OCI-LY1 (cell line): ENCODE measurements at regions not wholly inside any gene's neighbourhood (a gene's known extent, or its start where the extent isn't known, plus 50 kb on each side); places are given as distances from the start of the nearest gene placed in this dataset.

Experiments
- H2AFZ ChIP-seq: fragments of 200-600 bp; sonication (generic), shearing (Covaris generic); 2 replicates; pipeline ENCODE4 v1.6.0; 2014; ENCODE audit warnings: antibody characterized with exemption, mild to moderate bottlenecking, low read length
- H3F3A ChIP-seq: fragments of 200-600 bp; sonication (generic), shearing (Covaris generic); 2 replicates; pipeline ENCODE4 v1.6.0; 2014; ENCODE audit warnings: mild to moderate bottlenecking, antibody characterized with exemption, low read length, moderate library complexity; ENCODE audit not compliant: insufficient read depth
- H3K27ac ChIP-seq: fragments of 200-600 bp; sonication (generic); 2 replicates; pipeline ENCODE4 v1.5.1; 2014; ENCODE audit warnings: low read length, mixed run types, mild to moderate bottlenecking, low read depth; ENCODE audit not compliant: poor library complexity, severe bottlenecking
- H3K27me3 ChIP-seq: fragments of 200-600 bp; sonication (generic); 2 replicates; pipeline ENCODE4 v1.6.0; 2014; ENCODE audit warnings: antibody characterized with exemption, mild to moderate bottlenecking, low read length, moderate library complexity; ENCODE audit not compliant: insufficient read depth
- H3K36me3 ChIP-seq: fragments of 200-600 bp; sonication (generic); 2 replicates; pipeline ENCODE4 v1.6.1; 2014; ENCODE audit warnings: mild to moderate bottlenecking, antibody characterized with exemption, low read length, moderate library complexity, mixed read lengths; ENCODE audit not compliant: insufficient read depth
- H3K4me1 ChIP-seq: fragments of 200-600 bp; sonication (generic); 2 replicates; pipeline ENCODE4 v1.5.1; 2014; ENCODE audit warnings: mild to moderate bottlenecking, low read length, moderate library complexity; ENCODE audit not compliant: insufficient read depth, severe bottlenecking
- H3K4me2 ChIP-seq: fragments of 200-600 bp; sonication (generic), shearing (Covaris generic); 2 replicates; pipeline ENCODE4 v1.6.1; 2014; ENCODE audit warnings: low read length
- H3K4me3 ChIP-seq: fragments of 200-600 bp; sonication (generic); 2 replicates; pipeline ENCODE4 v1.5.1; 2014; ENCODE audit warnings: low read length, low read depth, mild to moderate bottlenecking, mixed read lengths; ENCODE audit not compliant: poor library complexity, severe bottlenecking
- H3K79me2 ChIP-seq: fragments of 200-600 bp; shearing (Covaris generic); 2 replicates; pipeline ENCODE4 v1.6.1; 2016; ENCODE audit warnings: mixed run types, low read length, mixed read lengths; ENCODE audit not compliant: insufficient read depth
- H3K9ac ChIP-seq: fragments of 200-600 bp; sonication (generic), shearing (Covaris generic); 2 replicates; pipeline ENCODE4 v1.6.1; 2014; ENCODE audit warnings: mild to moderate bottlenecking, low read length, mixed read lengths
- H3K9me2 ChIP-seq: fragments of 200-600 bp; sonication (generic), shearing (Covaris generic); 2 replicates; pipeline ENCODE4 v1.6.1; 2014; ENCODE audit warnings: low read depth, mild to moderate bottlenecking, low read length, mixed read lengths
- H3K9me3 ChIP-seq: fragments of 200-600 bp; shearing (Covaris generic); 2 replicates; pipeline ENCODE4 v1.6.1; 2014; ENCODE audit warnings: low read length, mixed read lengths
- H4K20me1 ChIP-seq: fragments of 200-600 bp; sonication (generic), shearing (Covaris generic); 2 replicates; pipeline ENCODE4 v1.6.0; 2016; ENCODE audit warnings: mild to moderate bottlenecking, low read length; ENCODE audit not compliant: insufficient read depth
- EZH2 ChIP-seq: fragments of 200-600 bp; sonication (generic), shearing (Covaris generic); IDR thresholded peaks from 2 replicates; pipeline ENCODE4 v1.8.0; 2017; ENCODE audit warnings: borderline replicate concordance, mixed run types, mild to moderate bottlenecking, antibody characterized with exemption, low read length, moderate library complexity, mixed read lengths
- TF ChIP-seq, protein P1 (sequence below): fragments of 200-600 bp; sonication (generic), shearing (Covaris generic); IDR thresholded peaks from 2 replicates; pipeline ENCODE4 v1.5.1; 2017; ENCODE audit warnings: mild to moderate bottlenecking, antibody characterized with exemption, low read length, moderate library complexity, mixed read lengths

DNA sequence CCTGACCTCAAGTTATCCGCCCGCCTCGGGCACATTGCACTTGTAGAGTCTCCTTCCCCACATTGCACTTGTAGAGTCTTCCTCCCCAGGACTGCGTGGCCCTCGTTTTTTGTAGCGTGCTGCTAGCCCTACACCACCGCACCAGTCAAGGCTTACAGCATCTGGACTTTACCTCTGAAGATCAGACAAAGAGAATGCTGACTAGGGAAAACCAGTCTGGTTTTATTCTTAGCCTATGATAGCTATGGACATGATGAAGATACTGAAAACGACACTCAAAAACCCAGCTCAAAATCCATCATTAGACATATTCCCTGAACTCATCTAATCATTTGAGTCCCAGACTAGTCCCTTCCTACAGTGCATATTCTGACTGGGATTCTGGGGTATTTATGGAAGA lies 71.9 kb upstream of the AKR1E2 start:
- no peak for TF ChIP-seq EZH2
- TF ChIP-seq, protein P1, sequence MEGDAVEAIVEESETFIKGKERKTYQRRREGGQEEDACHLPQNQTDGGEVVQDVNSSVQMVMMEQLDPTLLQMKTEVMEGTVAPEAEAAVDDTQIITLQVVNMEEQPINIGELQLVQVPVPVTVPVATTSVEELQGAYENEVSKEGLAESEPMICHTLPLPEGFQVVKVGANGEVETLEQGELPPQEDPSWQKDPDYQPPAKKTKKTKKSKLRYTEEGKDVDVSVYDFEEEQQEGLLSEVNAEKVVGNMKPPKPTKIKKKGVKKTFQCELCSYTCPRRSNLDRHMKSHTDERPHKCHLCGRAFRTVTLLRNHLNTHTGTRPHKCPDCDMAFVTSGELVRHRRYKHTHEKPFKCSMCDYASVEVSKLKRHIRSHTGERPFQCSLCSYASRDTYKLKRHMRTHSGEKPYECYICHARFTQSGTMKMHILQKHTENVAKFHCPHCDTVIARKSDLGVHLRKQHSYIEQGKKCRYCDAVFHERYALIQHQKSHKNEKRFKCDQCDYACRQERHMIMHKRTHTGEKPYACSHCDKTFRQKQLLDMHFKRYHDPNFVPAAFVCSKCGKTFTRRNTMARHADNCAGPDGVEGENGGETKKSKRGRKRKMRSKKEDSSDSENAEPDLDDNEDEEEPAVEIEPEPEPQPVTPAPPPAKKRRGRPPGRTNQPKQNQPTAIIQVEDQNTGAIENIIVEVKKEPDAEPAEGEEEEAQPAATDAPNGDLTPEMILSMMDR, result no peak
- no peaks in the 10 kb centered on the region for H3K9me2 ChIP-seq

DNA sequence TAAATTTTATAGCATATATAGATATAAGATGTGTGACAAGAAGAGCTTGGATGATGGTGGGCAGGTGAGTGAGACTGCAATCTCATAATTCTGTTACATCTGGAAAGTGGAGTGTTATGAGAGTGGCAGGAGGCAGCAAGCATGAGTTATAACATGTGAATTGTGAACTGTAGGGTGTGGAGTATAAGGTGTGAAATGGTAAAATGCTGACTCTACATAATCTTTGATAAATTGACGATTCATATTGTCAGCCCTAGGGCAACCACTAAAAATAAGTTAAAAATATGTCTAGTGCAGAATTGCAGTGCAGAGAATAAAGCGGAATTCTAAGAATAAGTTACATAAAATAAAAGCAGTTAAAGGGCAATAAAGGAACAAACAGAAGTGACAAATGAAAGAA lies 74.8 kb upstream of the AKR1E2 start:
- no peaks in the 10 kb centered on the region for H3K36me3 ChIP-seq

More for the DNA sequence above, 71.9 kb upstream of the AKR1E2 start:
- H3K36me3 ChIP-seq, result no peaks in the 10 kb centered on the region
- no peak overlapping the region for H3K4me3 ChIP-seq
- H3K4me2 ChIP-seq, result no peak overlapping the region
- H3K27me3 ChIP-seq, result no peaks in the 10 kb centered on the region
- H3F3A ChIP-seq, result no peaks in the 10 kb centered on the region
- H4K20me1 ChIP-seq, result no peaks in the 10 kb centered on the region
- H3K9ac ChIP-seq, result no peak overlapping the region
- H3K9me3 ChIP-seq, result no peaks in the 10 kb centered on the region
- H3K79me2 ChIP-seq, result no peaks in the 10 kb centered on the region
- H2AFZ ChIP-seq, result no peak overlapping the region
- no peak overlapping the region for H3K27ac ChIP-seq
- no peaks in the 10 kb centered on the region for H3K4me1 ChIP-seq

DNA sequence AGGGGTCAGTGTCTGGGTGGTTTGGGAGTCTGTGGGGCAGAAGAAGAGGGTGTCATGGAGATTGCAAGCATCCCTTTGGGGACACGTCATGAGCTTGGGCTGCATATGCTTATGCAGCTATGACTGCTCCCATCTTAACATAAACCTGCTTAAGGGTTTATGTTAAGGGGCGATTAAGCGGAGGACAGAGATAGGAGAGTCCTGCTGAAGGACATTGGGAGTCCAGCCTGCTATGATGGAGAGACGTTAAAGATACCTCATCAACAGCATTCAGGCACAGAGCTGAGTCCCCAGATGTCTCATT lies 76.8 kb upstream of the AKR1E2 start:
- no peaks in the 10 kb centered on the region for H3F3A ChIP-seq
- H3K79me2 ChIP-seq, result no peaks in the 10 kb centered on the region
- H3K36me3 ChIP-seq, result no peaks in the 10 kb centered on the region
- H3K27ac ChIP-seq, result no peak overlapping the region
- no peaks in the 10 kb centered on the region for H3K9me2 ChIP-seq
- H3K9me3 ChIP-seq, result no peaks in the 10 kb centered on the region
- no peak overlapping the region for H3K4me3 ChIP-seq
- H3K27me3 ChIP-seq, result no peaks in the 10 kb centered on the region
- H3K9ac ChIP-seq, result no peak overlapping the region
- no peaks in the 10 kb centered on the region for H4K20me1 ChIP-seq
- H2AFZ ChIP-seq, result no peak overlapping the region
- no peaks in the 10 kb centered on the region for H3K4me1 ChIP-seq
- no peak overlapping the region for H3K4me2 ChIP-seq
- TF ChIP-seq, protein P1, result no peak
- no peak for TF ChIP-seq EZH2

More for the DNA sequence above, 74.8 kb upstream of the AKR1E2 start:
- Histone ChIP-seq H3F3A (no peaks in the 10 kb centered on the region), H3K4me2 (no peak overlapping the region), H3K9ac (no peak overlapping the region), H3K27me3 (no peaks in the 10 kb centered on the region), H3K9me3 (no peaks in the 10 kb centered on the region), H2AFZ (no peak overlapping the region), H3K79me2 (no peaks in the 10 kb centered on the region), H3K4me3 (no peak overlapping the region), H3K9me2 (no peaks in the 10 kb centered on the region), H3K27ac (no peak overlapping the region), H3K4me1 (no peaks in the 10 kb centered on the region), H4K20me1 (no peaks in the 10 kb centered on the region)
- TF ChIP-seq, protein P1, result no peak
- no peak for TF ChIP-seq EZH2
